HG03439 (cell line): ENCODE measurements at regions not wholly inside any gene's neighbourhood (a gene's known extent, or its start where the extent isn't known, plus 50 kb on each side); places are given as distances from the start of the nearest gene placed in this dataset.
A peak's percentile ranks its signal among the peaks of the same experiment; 100 is the strongest.

ENCODE experiments used
- ATAC-seq: cut with Tn5 transposase; IDR thresholded peaks from one replicate; pipeline ENCODE4 v1.9.1; 2021; ENCODE audit warnings: mild to moderate bottlenecking, moderate library complexity; ENCODE audit not compliant: unreplicated experiment

DNA sequence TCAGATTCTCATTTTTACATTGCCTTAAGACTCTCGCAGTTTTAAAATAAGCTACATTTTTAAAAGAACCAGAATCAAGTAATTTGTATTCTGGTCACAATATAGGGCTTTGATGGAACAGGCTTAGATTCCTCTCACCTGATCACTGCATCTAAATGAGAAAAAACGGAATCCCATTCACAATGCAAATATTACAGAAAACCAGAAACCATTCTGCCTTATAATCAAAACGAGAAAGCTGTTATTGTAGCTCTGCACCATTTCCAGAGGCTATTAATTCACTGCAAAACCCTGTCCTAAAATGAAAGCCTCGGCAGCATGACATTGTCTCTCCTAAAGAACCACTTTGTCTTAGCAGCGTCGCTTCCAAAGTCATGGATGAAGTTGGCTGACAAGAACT is 116.1 kb upstream of the ZNF366 start:
- ATAC-seq = no peak

GRCh38 chr5:72622170-72622760 is 115.1 kb upstream of the ZNF366 start:
- no peak for ATAC-seq

GRCh38 chr5:72621576-72621975 is 114.4 kb upstream of the ZNF366 start:
- no peak for ATAC-seq

- no peak for ATAC-seq
Measured at GRCh38 chr5:72619677-72620076, 112.5 kb upstream of the ZNF366 start.

- ATAC-seq = no peak
Measured at GRCh38 chr5:72619251-72619650, 112.0 kb upstream of the ZNF366 start.

GRCh38 chr5:72618708-72619107 is 111.5 kb upstream of the ZNF366 start:
- no peak for ATAC-seq

- no peak for ATAC-seq
Measured at GRCh38 chr5:72615061-72615460, 107.9 kb upstream of the ZNF366 start.

- no peak for ATAC-seq
Measured at GRCh38 chr5:72613515-72613914, 106.3 kb upstream of the ZNF366 start.

- ATAC-seq = no peak
Measured at GRCh38 chr5:72612810-72613209, 105.6 kb upstream of the ZNF366 start.

DNA sequence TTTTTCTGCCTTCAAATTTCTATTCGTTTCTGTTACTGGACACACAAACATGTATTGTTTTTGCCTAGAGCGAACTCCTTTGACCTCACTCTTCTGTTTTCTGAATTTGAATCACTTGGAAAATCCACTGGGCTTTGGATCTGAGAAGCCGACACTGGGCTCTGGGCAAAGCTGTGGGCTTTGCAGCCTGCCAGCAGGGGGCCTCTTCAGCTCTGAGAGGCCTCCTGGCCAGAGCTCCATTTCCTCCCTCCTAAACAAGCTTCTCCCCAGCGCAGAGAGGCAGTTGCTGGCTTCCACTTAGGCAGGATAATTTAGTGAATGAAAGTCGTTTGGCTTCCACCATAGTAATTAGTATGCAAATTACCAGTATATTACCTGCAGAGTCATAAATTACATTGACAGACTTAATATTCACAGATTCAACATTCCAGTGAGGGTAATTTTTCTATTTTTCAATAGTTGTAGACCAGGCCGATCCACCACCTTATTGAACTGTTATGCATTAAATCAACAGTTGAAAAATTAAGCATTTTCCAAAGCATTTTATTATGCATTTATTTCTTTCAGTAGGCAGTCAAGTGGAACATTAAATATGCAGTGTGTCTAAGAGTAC is 104.0 kb upstream of the ZNF366 start:
- peak; percentile 63 for ATAC-seq

- ATAC-seq = no peak
Measured at GRCh38 chr5:72608926-72609325, 101.7 kb upstream of the ZNF366 start.

DNA sequence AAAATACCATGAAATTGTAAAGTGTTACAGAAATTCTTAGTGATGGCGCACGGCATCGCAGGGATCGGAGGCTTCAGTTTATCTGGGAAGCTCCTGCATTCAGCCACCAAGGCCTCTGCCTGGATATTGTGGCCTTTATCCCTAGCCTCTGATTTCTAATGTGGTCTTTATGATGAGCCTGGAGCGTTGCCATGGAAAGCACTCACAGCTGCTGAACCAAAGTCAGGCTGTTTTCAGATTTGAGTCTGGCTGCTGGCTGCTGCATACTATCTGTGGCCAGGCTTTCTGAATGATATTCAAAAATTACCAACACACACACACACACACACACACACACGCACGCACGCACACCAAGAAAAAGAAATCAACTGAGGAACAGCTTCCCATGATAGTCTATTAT is 101.1 kb upstream of the ZNF366 start:
- no peak for ATAC-seq

GRCh38 chr5:72607381-72607780 is 100.2 kb upstream of the ZNF366 start:
- ATAC-seq = no peak

DNA sequence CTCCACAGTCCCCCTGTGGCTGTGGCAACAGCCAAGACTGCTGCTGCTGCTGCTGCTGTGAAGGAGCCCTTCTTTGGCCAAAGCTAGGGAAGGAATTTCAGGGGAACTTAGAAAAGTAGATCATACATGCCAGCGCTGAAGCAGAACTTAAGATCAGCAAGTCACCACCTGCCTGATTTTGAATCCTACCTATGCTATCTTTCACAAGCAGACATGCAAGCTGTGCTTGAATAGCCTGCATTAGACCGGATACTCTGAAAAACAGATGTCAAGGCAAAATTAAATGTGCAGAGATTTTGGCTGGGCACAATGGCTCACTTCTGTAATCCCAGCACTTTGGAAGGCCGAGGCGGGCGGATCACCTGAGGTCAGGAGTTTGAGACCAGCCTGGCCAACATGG is 99.3 kb upstream of the ZNF366 start:
- ATAC-seq = no peak

- no peak for ATAC-seq
Measured at GRCh38 chr5:72605632-72606031, 98.4 kb upstream of the ZNF366 start.

GRCh38 chr5:72604798-72605154 is 97.6 kb upstream of the ZNF366 start:
- no peak for ATAC-seq

GRCh38 chr5:72604111-72604797 is 97.0 kb upstream of the ZNF366 start:
- no peak for ATAC-seq

- no peak for ATAC-seq
Measured at GRCh38 chr5:72602696-72603685, 95.8 kb upstream of the ZNF366 start.

DNA sequence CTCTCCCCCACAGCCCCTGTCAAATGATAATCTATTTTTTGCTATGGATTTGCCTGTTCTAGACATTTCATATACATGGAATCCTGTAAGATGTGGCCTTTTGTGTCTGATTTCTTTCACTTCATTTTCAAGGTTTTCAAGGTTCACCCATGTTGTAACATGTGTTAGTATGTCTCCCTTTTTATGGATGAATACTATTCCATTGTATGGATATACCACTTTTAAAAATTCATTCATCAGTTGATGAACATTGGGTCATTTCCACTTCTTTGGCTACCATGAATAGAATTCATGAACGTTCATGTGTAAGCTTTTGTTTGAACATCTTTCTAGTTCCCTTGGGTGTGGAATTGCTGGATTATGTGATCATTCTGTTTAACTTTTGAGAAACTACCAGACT is 94.7 kb upstream of the ZNF366 start:
- no peak for ATAC-seq

DNA sequence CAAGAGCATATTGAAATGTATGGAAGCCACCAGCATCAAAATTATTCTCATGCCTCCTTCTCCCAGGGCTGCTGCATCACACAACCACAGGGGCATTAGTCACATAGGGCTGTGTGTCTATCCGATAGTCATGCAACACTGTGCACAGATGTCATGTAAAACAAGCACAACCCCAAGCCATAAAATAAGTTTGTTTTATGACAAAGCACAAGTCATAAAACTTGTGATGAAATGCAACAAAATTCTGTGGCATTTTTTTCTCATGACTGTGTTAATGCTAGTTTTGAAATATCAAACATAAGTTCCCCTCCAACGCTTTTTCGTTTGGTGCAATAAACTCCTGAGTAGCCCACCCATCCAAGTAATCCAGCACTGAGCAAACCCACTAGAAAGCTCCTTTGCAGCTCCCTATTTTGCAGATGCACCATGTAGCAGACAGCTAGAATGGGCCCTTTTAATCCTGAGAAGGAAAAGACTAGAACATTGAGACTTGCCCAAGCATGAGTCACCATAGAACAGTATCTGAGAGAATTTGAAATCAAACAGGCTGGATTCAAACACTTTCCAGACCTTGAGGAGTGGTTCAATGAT is 93.3 kb upstream of the ZNF366 start:
- ATAC-seq = no peak
